Lung (tissue), 11 donors: ENCODE measurements at regions not wholly inside any gene's neighbourhood (a gene's known extent, or its start where the extent isn't known, plus 50 kb on each side); places are given as distances from the start of the nearest gene placed in this dataset.

ENCODE experiments used
- ATAC-seq: fragments of 200-7000 bp; cut with Tn5 transposase; one replicate; pipeline ENCODE4 v1.9.1; 2020; ENCODE audit warnings: moderate number of reproducible peaks; ENCODE audit not compliant: insufficient read depth, low FRiP score
- DNase-seq, 3 donors: peaks; one replicate each; pipeline ENCODE4 v3.0.0-alpha.2; 2013 to 2017
- H3K27ac ChIP-seq, 2 donors: one replicate each; pipeline ENCODE4 v1.5.1; 2013; ENCODE audit warnings: mild to moderate bottlenecking in 2 of 2, moderate library complexity in 2 of 2, control low read depth in 1 of 2, inconsistent platforms in 1 of 2, low read depth in 1 of 2, low read length in 1 of 2
- H3K27me3 ChIP-seq, 3 donors: one replicate each; pipeline ENCODE4 v1.5.1; 2013; ENCODE audit warnings: low read length in 2 of 3; ENCODE audit not compliant: control insufficient read depth in 3 of 3, insufficient read depth in 3 of 3
- H3K36me3 ChIP-seq, 4 donors: one replicate each; pipeline ENCODE4 v1.5.1; 2013; ENCODE audit warnings: low read length in 4 of 4, mild to moderate bottlenecking in 1 of 4, moderate library complexity in 1 of 4; ENCODE audit not compliant: control insufficient read depth in 4 of 4, insufficient read depth in 4 of 4
- H3K4me1 ChIP-seq, 5 donors: one replicate each; pipeline ENCODE4 v1.5.1; 2013; ENCODE audit warnings: low read length in 5 of 5, mild to moderate bottlenecking in 2 of 5, moderate library complexity in 1 of 5; ENCODE audit not compliant: control insufficient read depth in 5 of 5, insufficient read depth in 5 of 5
- H3K4me3 ChIP-seq: one replicate; pipeline ENCODE4 v1.5.1; 2013; ENCODE audit warnings: mild to moderate bottlenecking, control low read depth, moderate library complexity
- H3K9ac ChIP-seq, 2 donors: one replicate each; pipeline ENCODE4 v1.5.1; 2013; ENCODE audit warnings: low read length in 2 of 2, control low read depth in 1 of 2; ENCODE audit not compliant: insufficient read depth in 1 of 2
- H3K9me3 ChIP-seq, 4 donors: one replicate each; pipeline ENCODE4 v1.5.1; 2013; ENCODE audit warnings: low read length in 3 of 4, mild to moderate bottlenecking in 1 of 4, moderate library complexity in 1 of 4; ENCODE audit not compliant: control insufficient read depth in 4 of 4, insufficient read depth in 3 of 4
- WGBS, 2 donors: extraction: QIAGEN DNeasy Blood & Tissue Kit; methylation state at CpG; one replicate each; pipeline ENCODE4 v1.1.7; 2013; 5-methylcytosine and 5-hydroxymethylcytosine counted together
- TF ChIP-seq, protein P1 (sequence below): IDR thresholded peaks from 2 replicates; pipeline ENCODE4 v1.5.1; 2012; ENCODE audit warnings: mild to moderate bottlenecking; ENCODE audit errors: control extremely low read depth, extremely low read depth
- donor health status: control.
- donor health status: control.
- donor health status: Bipolar disorder and iron deficiency.
- donor health status: healthy.
- donor health status: DM: yes; HTN: yes; CAD: no.

DNA sequence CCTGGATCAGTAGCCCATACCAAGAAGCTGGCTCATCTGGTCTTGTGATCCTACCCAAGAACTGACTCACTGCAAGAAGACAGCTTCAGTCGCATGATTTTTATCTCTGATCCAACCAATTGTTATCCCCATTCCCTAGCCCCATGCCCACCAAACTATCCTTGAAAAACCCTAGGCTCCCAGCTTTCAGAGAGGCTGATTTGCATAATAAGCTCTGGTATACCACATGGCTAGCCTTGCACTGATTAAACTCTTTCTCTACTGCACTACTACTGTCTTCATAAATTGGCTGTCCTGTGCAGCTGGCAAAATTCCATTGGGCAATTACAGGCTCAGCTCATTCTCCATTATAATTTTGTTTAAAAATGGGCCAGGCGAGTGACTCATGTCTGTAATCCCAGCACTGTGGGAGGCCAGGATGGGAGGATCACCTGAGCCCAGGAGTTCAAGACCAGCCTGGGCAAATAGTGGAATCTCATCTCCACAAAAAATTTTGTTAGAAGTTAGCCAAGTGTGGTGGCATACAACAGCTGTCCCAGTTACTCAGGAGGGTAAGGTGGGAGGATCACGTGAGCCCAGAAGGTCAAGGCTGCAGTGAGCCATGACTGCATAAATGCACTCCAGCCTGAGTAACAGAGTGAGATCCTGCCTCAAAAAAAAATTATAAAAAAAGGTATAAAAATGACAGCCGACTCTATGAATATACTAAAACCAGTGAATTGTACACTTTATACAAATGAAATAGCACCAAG lies 76.7 kb upstream of the EIF5 start:
- ATAC-seq, result no peak
- Histone ChIP-seq H3K4me3 (no peak overlapping the region), H3K9ac (no peak overlapping the region), H3K36me3 (no peaks in the 10 kb centered on the region), H3K9me3 (peaks cover 0 to 4% (median 0%) of the 10 kb centered on the region in 4 donors), H3K27me3 (no peaks in the 10 kb centered on the region), H3K27ac (no peak overlapping the region), H3K4me1 (peaks cover 0 to 17% (median 0%) of the 10 kb centered on the region in 5 donors)
- TF ChIP-seq, protein P1, sequence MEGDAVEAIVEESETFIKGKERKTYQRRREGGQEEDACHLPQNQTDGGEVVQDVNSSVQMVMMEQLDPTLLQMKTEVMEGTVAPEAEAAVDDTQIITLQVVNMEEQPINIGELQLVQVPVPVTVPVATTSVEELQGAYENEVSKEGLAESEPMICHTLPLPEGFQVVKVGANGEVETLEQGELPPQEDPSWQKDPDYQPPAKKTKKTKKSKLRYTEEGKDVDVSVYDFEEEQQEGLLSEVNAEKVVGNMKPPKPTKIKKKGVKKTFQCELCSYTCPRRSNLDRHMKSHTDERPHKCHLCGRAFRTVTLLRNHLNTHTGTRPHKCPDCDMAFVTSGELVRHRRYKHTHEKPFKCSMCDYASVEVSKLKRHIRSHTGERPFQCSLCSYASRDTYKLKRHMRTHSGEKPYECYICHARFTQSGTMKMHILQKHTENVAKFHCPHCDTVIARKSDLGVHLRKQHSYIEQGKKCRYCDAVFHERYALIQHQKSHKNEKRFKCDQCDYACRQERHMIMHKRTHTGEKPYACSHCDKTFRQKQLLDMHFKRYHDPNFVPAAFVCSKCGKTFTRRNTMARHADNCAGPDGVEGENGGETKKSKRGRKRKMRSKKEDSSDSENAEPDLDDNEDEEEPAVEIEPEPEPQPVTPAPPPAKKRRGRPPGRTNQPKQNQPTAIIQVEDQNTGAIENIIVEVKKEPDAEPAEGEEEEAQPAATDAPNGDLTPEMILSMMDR, result no peak
- no peak for DNase-seq
- 92 to 95% methylated on average over 4 of the region's 4 CpGs for WGBS, 2 donors

- no peak overlapping the region for H3K4me3 ChIP-seq
- H3K27me3 ChIP-seq, result no peaks in the 10 kb centered on the region
- TF ChIP-seq, protein P1, result no peak
- peaks cover 0 to 17% (median 0%) of the 10 kb centered on the region in 5 donors for H3K4me1 ChIP-seq
- no peak overlapping the region for H3K9ac ChIP-seq
- H3K27ac ChIP-seq, result no peak overlapping the region
- peaks cover 0 to 4% (median 0%) of the 10 kb centered on the region in 4 donors for H3K9me3 ChIP-seq
- no peaks in the 10 kb centered on the region for H3K36me3 ChIP-seq
- WGBS, 2 donors, result 91 to 93% methylated on average over 12 of the region's 12 CpGs
- no peak for DNase-seq
- no peak for ATAC-seq
Observed at GRCh38 chr14:103258211-103258610, 75.8 kb upstream of the EIF5 start.

DNA sequence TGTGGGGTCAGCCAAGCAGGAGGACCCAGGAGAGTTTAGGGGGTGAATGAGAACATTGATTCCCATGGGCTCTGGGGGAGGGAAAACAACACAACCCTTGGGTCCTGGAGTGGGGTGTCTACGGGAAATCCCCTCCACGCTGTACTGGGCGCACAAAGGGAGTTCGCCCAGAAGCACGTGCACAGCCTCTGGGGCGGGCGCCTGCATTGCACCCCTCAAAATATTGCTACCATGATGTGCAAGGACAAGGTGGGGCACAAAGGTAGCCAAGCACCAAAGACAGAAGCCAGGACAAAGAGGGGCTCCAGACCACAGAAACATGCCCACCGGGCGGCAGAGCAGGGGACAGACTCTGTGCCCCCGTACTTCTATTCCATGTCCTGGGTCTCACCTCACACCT lies 74.9 kb upstream of the EIF5 start:
- WGBS, 2 donors, result 96 to 98% methylated on average over 10 of the region's 10 CpGs
- no peak overlapping the region for H3K4me3 ChIP-seq
- no peak overlapping the region for H3K27ac ChIP-seq
- TF ChIP-seq, protein P1, result no peak
- H3K9me3 ChIP-seq, result peaks cover 0 to 4% (median 0%) of the 10 kb centered on the region in 4 donors
- no peaks in the 10 kb centered on the region for H3K27me3 ChIP-seq
- DNase-seq (no peak), ATAC-seq (no peak)
- H3K9ac ChIP-seq, result no peak overlapping the region
- no peaks in the 10 kb centered on the region for H3K36me3 ChIP-seq
- peaks cover 0 to 17% (median 0%) of the 10 kb centered on the region in 5 donors for H3K4me1 ChIP-seq
